ENCODE measurements at regions not wholly inside any gene's neighbourhood (a gene's known extent, or its start where the extent isn't known, plus 50 kb on each side); places are given as distances from the start of the nearest gene placed in this dataset.

DNA sequence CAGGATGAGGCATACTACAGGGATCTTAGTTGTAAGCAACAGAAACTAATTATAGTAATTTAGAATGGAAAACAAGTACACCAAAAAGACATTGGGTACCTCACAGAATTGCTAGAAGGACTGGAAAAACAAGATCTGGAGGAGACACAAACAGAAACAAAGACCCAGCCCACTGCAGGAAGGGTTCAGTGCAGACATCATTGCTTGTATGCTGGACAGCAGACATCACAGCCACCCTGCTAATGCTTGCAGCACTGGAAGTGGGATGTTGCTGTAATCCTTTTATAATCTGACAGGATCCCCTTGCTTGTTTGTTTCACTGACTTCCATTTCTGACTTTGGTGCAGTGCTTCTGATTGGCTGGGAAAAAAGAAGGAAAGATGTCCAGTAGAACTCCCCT, 111.4 kb upstream of the ZNF678 start:
- Mint-ChIP-seq H3K27me3 (peaks cover 63% of the 10 kb centered on the region), H3K4me1 (ENCODE audit: low read depth) (no peaks in the 10 kb centered on the region), H3K9me3 (no peaks in the 10 kb centered on the region), H3K36me3 (ENCODE audit: low read depth) (no peaks in the 10 kb centered on the region), H3K27ac (no peak overlapping the region), H3K4me3 (no peak overlapping the region)
- Histone ChIP-seq H3K4me3 (ENCODE audit: low read length) (no peak overlapping the region), H3K4me1 (ENCODE audit: insufficient read depth, low read length) (no peaks in the 10 kb centered on the region), H3K9me3 (ENCODE audit: control insufficient read depth in 1 of 2, insufficient read depth in 1 of 2, low read length in 2 of 2) (no peaks in the 10 kb centered on the region), H3K27ac (ENCODE audit: low read depth in 1 of 2, low read length in 2 of 2) (no peak overlapping the region), H3K27me3 (ENCODE audit: control insufficient read depth in 1 of 2, insufficient read depth in 2 of 2, low read length in 2 of 2) (peaks cover 9 to 21% of the 10 kb centered on the region in 2 experiments), H3K36me3 (ENCODE audit: insufficient read depth, low read length) (no peaks in the 10 kb centered on the region)
- TF ChIP-seq, protein P1, sequence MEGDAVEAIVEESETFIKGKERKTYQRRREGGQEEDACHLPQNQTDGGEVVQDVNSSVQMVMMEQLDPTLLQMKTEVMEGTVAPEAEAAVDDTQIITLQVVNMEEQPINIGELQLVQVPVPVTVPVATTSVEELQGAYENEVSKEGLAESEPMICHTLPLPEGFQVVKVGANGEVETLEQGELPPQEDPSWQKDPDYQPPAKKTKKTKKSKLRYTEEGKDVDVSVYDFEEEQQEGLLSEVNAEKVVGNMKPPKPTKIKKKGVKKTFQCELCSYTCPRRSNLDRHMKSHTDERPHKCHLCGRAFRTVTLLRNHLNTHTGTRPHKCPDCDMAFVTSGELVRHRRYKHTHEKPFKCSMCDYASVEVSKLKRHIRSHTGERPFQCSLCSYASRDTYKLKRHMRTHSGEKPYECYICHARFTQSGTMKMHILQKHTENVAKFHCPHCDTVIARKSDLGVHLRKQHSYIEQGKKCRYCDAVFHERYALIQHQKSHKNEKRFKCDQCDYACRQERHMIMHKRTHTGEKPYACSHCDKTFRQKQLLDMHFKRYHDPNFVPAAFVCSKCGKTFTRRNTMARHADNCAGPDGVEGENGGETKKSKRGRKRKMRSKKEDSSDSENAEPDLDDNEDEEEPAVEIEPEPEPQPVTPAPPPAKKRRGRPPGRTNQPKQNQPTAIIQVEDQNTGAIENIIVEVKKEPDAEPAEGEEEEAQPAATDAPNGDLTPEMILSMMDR (IDR thresholded peaks at IDR 0.05): no peak
- ChIA-PET POLR2A (no interaction called here), CTCF (no interaction called here)
- ATAC-seq (ENCODE audit: poor library complexity) (no peak), DNase-seq (no peak)
- intact Hi-C loops (cut with DNase I, micrococcal nuclease): no loop called here

DNA sequence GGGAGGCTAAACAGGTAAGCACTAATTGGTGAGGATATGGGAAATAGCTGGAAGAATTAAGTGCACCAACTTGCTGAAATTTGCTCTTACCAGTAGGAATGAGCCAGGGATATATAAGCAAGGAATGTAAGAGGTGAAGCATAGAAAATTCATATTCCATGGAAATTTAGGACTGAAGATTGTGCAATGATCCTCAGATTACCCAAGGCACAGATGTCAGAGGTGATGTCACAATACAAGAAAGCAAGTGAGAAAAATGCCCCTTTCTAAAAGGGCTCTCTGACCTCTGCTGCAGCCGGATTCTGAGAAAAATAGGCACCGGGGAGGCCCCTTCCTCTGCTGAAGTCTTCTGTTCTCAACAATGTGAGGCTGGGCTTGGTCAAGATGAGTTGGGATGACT, 112.3 kb upstream of the ZNF678 start:
- no peaks in the 10 kb centered on the region for H3K4me1 Mint-ChIP-seq (ENCODE audit: low read depth)
- no peak overlapping the region for H3K27ac ChIP-seq (ENCODE audit: low read depth in 1 of 2, low read length in 2 of 2)
- peaks cover 9 to 21% of the 10 kb centered on the region in 2 experiments for H3K27me3 ChIP-seq (ENCODE audit: control insufficient read depth in 1 of 2, insufficient read depth in 2 of 2, low read length in 2 of 2)
- ATAC-seq (ENCODE audit: poor library complexity): no peak
- no peak overlapping the region for H3K4me3 ChIP-seq (ENCODE audit: low read length)
- no peak for DNase-seq
- intact Hi-C loops (cut with DNase I, micrococcal nuclease): no loop called here
- TF ChIP-seq, protein P1 (IDR thresholded peaks at IDR 0.05): no peak
- H3K4me1 ChIP-seq (ENCODE audit: insufficient read depth, low read length): no peaks in the 10 kb centered on the region
- no peaks in the 10 kb centered on the region for H3K9me3 Mint-ChIP-seq
- H3K36me3 Mint-ChIP-seq (ENCODE audit: low read depth): no peaks in the 10 kb centered on the region
- H3K27me3 Mint-ChIP-seq: peaks cover 62% of the 10 kb centered on the region
- no peaks in the 10 kb centered on the region for H3K9me3 ChIP-seq (ENCODE audit: control insufficient read depth in 1 of 2, insufficient read depth in 1 of 2, low read length in 2 of 2)
- ChIA-PET CTCF (no interaction called here), POLR2A (no interaction called here)
- no peaks in the 10 kb centered on the region for H3K36me3 ChIP-seq (ENCODE audit: insufficient read depth, low read length)
- no peak overlapping the region for H3K27ac Mint-ChIP-seq
- H3K4me3 Mint-ChIP-seq: no peak overlapping the region

DNA sequence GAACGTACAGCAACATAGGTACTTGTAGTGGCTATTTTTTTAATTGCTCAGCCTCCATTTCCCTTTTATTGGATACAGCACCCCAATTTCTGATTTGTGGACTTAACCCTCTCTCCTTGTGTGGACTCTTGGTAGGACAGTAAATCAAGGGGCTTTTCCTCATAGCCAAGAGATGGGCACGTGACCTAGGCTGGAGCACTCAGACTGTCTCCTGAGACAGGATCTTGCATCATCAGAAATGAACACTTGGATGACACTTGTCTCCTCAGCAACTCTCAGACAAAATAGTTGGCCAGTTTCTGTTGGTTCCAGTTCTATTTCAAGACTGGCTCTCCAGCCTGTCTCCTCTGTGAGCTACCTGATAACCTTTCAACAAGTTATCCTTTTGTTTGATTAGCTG, 112.9 kb upstream of the ZNF678 start:
- Histone ChIP-seq H3K36me3 (ENCODE audit: insufficient read depth, low read length) (no peaks in the 10 kb centered on the region), H3K9me3 (ENCODE audit: control insufficient read depth in 1 of 2, insufficient read depth in 1 of 2, low read length in 2 of 2) (no peaks in the 10 kb centered on the region), H3K27me3 (ENCODE audit: control insufficient read depth in 1 of 2, insufficient read depth in 2 of 2, low read length in 2 of 2) (peaks cover 9 to 21% of the 10 kb centered on the region in 2 experiments), H3K4me3 (ENCODE audit: low read length) (no peak overlapping the region), H3K27ac (ENCODE audit: low read depth in 1 of 2, low read length in 2 of 2) (no peak overlapping the region), H3K4me1 (ENCODE audit: insufficient read depth, low read length) (no peaks in the 10 kb centered on the region)
- ChIA-PET POLR2A (no interaction called here), CTCF (no interaction called here)
- Mint-ChIP-seq H3K27me3 (peaks cover 61% of the 10 kb centered on the region), H3K27ac (no peak overlapping the region), H3K9me3 (no peaks in the 10 kb centered on the region), H3K4me1 (ENCODE audit: low read depth) (no peaks in the 10 kb centered on the region), H3K4me3 (no peak overlapping the region), H3K36me3 (ENCODE audit: low read depth) (no peaks in the 10 kb centered on the region)
- ATAC-seq (ENCODE audit: poor library complexity) (no peak), DNase-seq (no peak)
- intact Hi-C loops (cut with DNase I, micrococcal nuclease): no loop called here
- TF ChIP-seq, protein P1 (IDR thresholded peaks at IDR 0.05): no peak
